ENCODE measurements at regions not wholly inside any gene's neighbourhood (a gene's known extent, or its start where the extent isn't known, plus 50 kb on each side); places are given as distances from the start of the nearest gene placed in this dataset.

GRCh38 chr11:127071606-127072005 lies 71.0 kb upstream of the KIRREL3 start:
- BruUV-seq (replicated peaks): no TSS peak
- Histone ChIP-seq H2AFZ (ENCODE audit: control insufficient read depth, low read depth, low read length) (no peak overlapping the region), H3K4me1 (ENCODE audit: control insufficient read depth, insufficient read depth, low read length) (peaks cover 12% of the 10 kb centered on the region), H3K4me3 (no peak overlapping the region), H3K36me3 (ENCODE audit: control insufficient read depth in 2 of 2, insufficient read depth in 2 of 2, low read length in 1 of 2) (no peaks in the 10 kb centered on the region), H3K27ac (ENCODE audit: control insufficient read depth, insufficient read depth) (no peak overlapping the region), H3K79me2 (ENCODE audit: control insufficient read depth, insufficient read depth, low read length) (no peaks in the 10 kb centered on the region), H3K9me3 (replicated peaks; ENCODE audit: control insufficient read depth, insufficient read depth, low read length) (no peaks in the 10 kb centered on the region), H3K9ac (ENCODE audit: control insufficient read depth, insufficient read depth, low read length) (no peak overlapping the region), H3K27me3 (replicated peaks in 1 of 2; ENCODE audit: control insufficient read depth in 2 of 2, insufficient read depth in 2 of 2, low read length in 1 of 2) (no peaks in the 10 kb centered on the region; a peak in 1 of 4 replicates), H3K4me2 (ENCODE audit: control insufficient read depth, insufficient read depth) (no peak overlapping the region), H4K20me1 (ENCODE audit: control insufficient read depth, insufficient read depth) (no peaks in the 10 kb centered on the region)
- intact Hi-C loops (cut with micrococcal nuclease; ENCODE audit: unreplicated experiment): no loop called here
- WGBS (ENCODE audit: insufficient coverage, insufficient replicate concordance, low lambda C conversion rate, missing lambda C conversion rate): 46% methylated on average over 7 of the region's 7 CpGs
- ChIA-PET CTCF (interaction anchor here (4.8 kb wide), 1 partner anchor 354 kb away, joined by 51 read pairs; no protein-coding TSS in a partner anchor), POLR2A (interaction anchor here (0.5 kb wide), 1 partner anchor 178 kb away, joined by 3 read pairs; no protein-coding TSS in a partner anchor), SMC1A (ENCODE audit: uncharacterized antibody, unreplicated experiment) (interaction anchor here (1.2 to 4.4 kb wide), 2 partner anchors 11 to 355 kb away, joined by 3 to 18 read pairs; no protein-coding TSS in a partner anchor), RAD21 (ENCODE audit: unreplicated experiment) (no interaction called here)
- ATAC-seq (no peak), FAIRE-seq (no peak), DNase-seq (ENCODE audit: low read depth, low spot score) (no peak)
- in situ Hi-C loops (cut with MboI): loop anchor here (10.0 kb wide), 1 partner anchor 357 kb away; no protein-coding TSS in a partner anchor
- TF ChIP-seq IRF5 (IDR thresholded peaks at IDR 0.05; ENCODE audit: borderline replicate concordance) (no peak), SP1 (IDR thresholded peaks at IDR 0.05; ENCODE audit: low read depth, low read length) (no peak), ZBTB11 (CRISPR knock-in tag; IDR thresholded peaks at IDR 0.05) (no peak), PBX3 (IDR thresholded peaks at IDR 0.05; ENCODE audit: insufficient replicate concordance, low read depth, low read length) (no peak), BMI1 (IDR thresholded peaks at IDR 0.05; ENCODE audit: borderline replicate concordance) (no peak), TBL1XR1 (IDR thresholded peaks at IDR 0.05; ENCODE audit: low read depth, low read length) (no peak), NR2C1 (IDR thresholded peaks at IDR 0.05) (no peak), ASH2L (IDR thresholded peaks at IDR 0.05; ENCODE audit: borderline replicate concordance, low read depth) (no peak), SMAD5 (IDR thresholded peaks at IDR 0.05; ENCODE audit: low read depth) (no peak), CREB1 (IDR thresholded peaks at IDR 0.05; ENCODE audit: low read depth) (no peak), NKRF (conservative IDR thresholded peaks at IDR 0.05) (no peak), SMC3 (IDR thresholded peaks at IDR 0.05; ENCODE audit: borderline replicate concordance, low read length) (no peak), NRF1 (conservative IDR thresholded peaks at IDR 0.05; ENCODE audit: low read depth, low read length) (no peak), KAT2A (conservative IDR thresholded peaks at IDR 0.05; ENCODE audit: control insufficient read depth, low read depth, low read length) (no peak), NR2F1 (conservative IDR thresholded peaks at IDR 0.05) (no peak), HDAC2 (IDR thresholded peaks at IDR 0.05) (no peak), HDAC6 (IDR thresholded peaks at IDR 0.05; ENCODE audit: unreplicated experiment) (no peak)

All from GM12878 (cell line).